ENCODE measurements at regions not wholly inside any gene's neighbourhood (a gene's known extent, or its start where the extent isn't known, plus 50 kb on each side); places are given as distances from the start of the nearest gene placed in this dataset.

DNA sequence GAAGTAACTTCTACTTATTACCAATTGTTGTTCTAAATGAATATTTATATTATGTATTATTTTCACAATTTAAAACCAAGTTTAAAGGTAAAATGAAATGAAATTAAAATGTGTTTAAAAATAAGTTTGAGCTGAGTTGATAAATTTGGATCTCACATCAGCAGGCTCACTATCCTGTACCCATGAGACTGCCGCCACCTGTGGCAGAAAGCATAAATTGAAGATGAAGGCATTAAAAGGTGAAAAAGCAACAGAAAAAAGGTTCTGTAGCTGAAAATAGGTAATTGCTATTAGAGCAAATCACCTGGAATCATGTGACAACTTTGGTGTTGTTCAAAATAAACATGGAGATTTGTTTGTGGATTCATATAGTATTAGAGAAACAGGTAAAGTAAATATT lies 133.0 kb upstream of the CADM2 start:
- POLR2A ChIA-PET = no interaction called here
- no peak overlapping the region for H3K4me3 Mint-ChIP-seq
- DNase-seq = no peak
- CTCF ChIA-PET = no interaction called here
- no peak overlapping the region for H3K27ac Mint-ChIP-seq
- H3K36me3 Mint-ChIP-seq (ENCODE audit: low read depth) = no peaks in the 10 kb centered on the region
- H3K27me3 Mint-ChIP-seq = no peaks in the 10 kb centered on the region
- H3K9me3 Mint-ChIP-seq = no peaks in the 10 kb centered on the region
- no peaks in the 10 kb centered on the region for H3K4me1 Mint-ChIP-seq

DNA sequence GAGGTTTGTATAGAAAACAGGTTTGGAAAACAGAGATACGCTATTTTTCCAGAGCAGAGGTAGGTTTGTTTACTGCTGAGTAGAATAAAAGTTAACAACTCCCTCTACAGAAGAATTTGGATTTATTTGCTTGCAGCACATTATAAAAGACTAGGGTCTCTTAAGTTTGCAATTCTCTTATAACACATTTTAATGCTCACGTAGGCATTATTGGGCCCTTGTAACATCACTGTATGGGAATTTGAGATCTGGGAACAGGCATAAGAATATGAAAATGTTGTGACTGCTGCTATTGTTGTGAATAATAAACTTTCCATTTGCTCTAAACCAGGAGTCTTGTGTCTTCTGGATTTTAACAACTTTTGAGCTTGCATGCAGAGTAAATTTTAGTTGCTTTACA lies 128.3 kb upstream of the CADM2 start:
- ChIA-PET CTCF (no interaction called here), POLR2A (no interaction called here)
- H3K36me3 Mint-ChIP-seq (ENCODE audit: low read depth) = no peaks in the 10 kb centered on the region
- DNase-seq = no peak
- H3K27ac Mint-ChIP-seq = no peak overlapping the region
- no peaks in the 10 kb centered on the region for H3K27me3 Mint-ChIP-seq
- no peaks in the 10 kb centered on the region for H3K9me3 Mint-ChIP-seq
- no peaks in the 10 kb centered on the region for H3K4me1 Mint-ChIP-seq
- no peak overlapping the region for H3K4me3 Mint-ChIP-seq

DNA sequence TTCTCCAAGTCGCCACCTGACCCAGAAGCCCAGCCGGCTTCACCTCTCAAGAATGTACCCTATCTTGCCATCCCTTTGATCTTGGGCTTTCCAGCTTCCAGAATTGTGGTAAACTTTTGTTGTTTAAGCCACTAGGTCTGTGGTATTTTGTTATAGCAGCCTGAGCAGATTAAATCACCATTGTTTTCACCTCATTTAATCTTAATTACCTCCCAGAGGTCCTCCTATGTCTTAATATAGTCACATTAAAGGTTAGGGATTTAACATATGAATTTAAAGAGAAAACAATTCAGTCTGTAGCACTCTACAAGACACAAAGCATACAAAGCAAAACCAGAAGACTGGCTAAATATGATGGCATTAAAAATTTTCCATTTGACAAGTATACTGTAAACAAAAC lies 123.4 kb upstream of the CADM2 start:
- no peaks in the 10 kb centered on the region for H3K9me3 Mint-ChIP-seq
- no peak overlapping the region for H3K27ac Mint-ChIP-seq
- no peaks in the 10 kb centered on the region for H3K4me1 Mint-ChIP-seq
- no peaks in the 10 kb centered on the region for H3K27me3 Mint-ChIP-seq
- H3K4me3 Mint-ChIP-seq = no peak overlapping the region
- no peak for DNase-seq
- H3K36me3 Mint-ChIP-seq (ENCODE audit: low read depth) = no peaks in the 10 kb centered on the region
- ChIA-PET POLR2A (no interaction called here), CTCF (no interaction called here)

DNA sequence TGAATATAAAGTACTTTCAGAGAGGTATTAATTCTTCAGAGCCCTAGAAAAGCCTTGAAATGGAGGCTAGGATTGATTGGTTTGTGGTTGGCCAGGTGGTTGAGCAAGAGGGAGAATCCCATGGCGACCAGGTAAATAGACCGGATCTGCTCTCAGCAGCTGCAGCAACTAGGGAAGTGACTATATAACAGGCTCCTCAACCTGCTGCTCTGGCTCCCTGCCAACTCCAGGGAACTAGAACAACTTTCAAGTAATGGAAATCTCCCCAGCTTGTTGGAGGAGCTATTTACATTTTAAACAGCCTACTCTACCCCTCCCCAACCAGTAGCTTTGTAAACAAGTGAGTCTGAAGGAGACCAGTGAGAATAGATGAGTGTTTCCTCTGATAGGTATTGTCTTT lies 121.8 kb upstream of the CADM2 start:
- H3K9me3 Mint-ChIP-seq = no peaks in the 10 kb centered on the region
- POLR2A ChIA-PET = no interaction called here
- no peak overlapping the region for H3K4me3 Mint-ChIP-seq
- H3K4me1 Mint-ChIP-seq = no peaks in the 10 kb centered on the region
- CTCF ChIA-PET = no interaction called here
- H3K36me3 Mint-ChIP-seq (ENCODE audit: low read depth) = no peaks in the 10 kb centered on the region
- no peak overlapping the region for H3K27ac Mint-ChIP-seq
- DNase-seq = no peak
- H3K27me3 Mint-ChIP-seq = no peaks in the 10 kb centered on the region

DNA sequence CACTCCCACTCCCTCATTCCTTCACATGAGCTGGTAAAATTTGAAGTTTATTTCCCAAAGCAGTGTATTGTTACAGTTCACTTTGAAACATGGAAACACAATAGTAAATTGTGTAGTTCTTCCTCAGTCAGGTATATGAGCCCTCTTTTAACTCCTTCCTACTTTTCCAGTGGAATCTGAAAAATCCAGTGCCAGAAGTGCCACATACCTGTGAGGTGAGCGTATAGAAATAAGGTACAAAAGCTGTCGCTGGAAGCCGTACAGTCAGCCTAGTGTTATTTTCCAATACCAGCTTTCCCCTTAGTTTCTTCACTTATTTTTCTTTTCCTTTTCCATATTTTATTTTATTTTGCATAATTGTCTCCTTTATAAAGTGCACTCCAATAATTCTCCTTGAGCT lies 81.7 kb upstream of the CADM2 start:
- Mint-ChIP-seq H3K36me3 (ENCODE audit: low read depth) (no peaks in the 10 kb centered on the region), H3K4me3 (no peak overlapping the region), H3K27ac (no peak overlapping the region), H3K9me3 (peaks cover 12% of the 10 kb centered on the region), H3K4me1 (no peaks in the 10 kb centered on the region), H3K27me3 (no peaks in the 10 kb centered on the region)
- POLR2A ChIA-PET = no interaction called here
- CTCF ChIA-PET = no interaction called here
- DNase-seq = no peak

DNA sequence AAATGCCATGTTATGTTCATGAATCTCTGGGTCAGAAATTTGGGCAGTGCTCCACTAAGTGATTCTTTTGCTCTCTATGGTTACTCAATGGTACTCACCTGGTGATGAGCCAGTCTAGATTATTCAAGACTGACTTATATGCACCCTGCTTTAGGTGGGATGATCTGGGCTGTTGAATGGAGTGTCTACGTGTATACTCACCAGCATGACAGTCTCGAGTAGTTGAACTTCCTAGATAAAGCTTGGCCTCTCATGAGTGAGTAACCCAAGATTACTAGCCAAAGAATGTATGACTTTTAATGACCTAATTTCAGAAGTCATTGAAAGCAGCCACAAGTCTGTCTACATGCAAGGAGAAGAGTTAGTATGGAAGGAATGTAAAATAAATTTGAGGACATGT lies 77.5 kb upstream of the CADM2 start:
- no peak for DNase-seq
- Mint-ChIP-seq H3K36me3 (ENCODE audit: low read depth) (no peaks in the 10 kb centered on the region), H3K27ac (no peak overlapping the region), H3K4me1 (no peaks in the 10 kb centered on the region), H3K9me3 (peaks cover 10% of the 10 kb centered on the region), H3K4me3 (no peak overlapping the region), H3K27me3 (no peaks in the 10 kb centered on the region)
- CTCF ChIA-PET = no interaction called here
- POLR2A ChIA-PET = no interaction called here

DNA sequence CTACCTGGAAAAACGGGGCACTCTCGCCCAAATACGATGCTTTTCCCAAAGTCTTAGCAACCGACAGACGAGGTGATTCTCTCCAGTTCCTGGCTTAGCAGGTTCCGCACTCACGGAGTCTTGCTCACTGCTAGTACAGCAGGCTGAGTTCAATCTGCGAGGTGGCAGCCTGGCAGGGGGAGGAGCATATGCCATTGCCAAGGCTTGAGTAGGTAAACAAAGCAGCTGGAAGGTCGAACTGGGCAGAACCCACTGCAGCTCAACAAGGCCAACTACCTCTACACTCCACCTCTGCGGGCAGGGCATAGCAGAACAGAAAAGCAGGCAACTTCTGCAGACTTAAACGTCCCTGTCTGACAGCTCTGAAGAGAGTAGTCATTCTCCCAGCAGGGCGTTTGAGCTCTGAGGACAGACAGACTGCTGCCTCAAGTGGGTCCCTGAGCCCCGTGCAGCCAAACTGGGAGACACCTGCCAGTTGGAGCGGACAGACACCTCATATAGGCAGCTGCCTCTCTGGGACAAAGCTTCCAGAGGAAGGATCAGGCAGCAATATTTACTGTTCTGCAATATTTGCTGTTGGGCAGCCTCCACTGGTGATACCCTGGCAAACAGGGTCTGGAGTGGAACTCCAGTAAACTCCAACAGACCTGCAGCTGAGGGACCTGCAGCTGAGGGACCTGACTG lies 73.4 kb upstream of the CADM2 start:
- Mint-ChIP-seq H3K27me3 (no peaks in the 10 kb centered on the region), H3K36me3 (ENCODE audit: low read depth) (no peaks in the 10 kb centered on the region), H3K4me1 (no peaks in the 10 kb centered on the region), H3K9me3 (peaks cover 12% of the 10 kb centered on the region), H3K27ac (no peak overlapping the region), H3K4me3 (no peak overlapping the region)
- DNase-seq = no peak
- ChIA-PET POLR2A (no interaction called here), CTCF (no interaction called here)

DNA sequence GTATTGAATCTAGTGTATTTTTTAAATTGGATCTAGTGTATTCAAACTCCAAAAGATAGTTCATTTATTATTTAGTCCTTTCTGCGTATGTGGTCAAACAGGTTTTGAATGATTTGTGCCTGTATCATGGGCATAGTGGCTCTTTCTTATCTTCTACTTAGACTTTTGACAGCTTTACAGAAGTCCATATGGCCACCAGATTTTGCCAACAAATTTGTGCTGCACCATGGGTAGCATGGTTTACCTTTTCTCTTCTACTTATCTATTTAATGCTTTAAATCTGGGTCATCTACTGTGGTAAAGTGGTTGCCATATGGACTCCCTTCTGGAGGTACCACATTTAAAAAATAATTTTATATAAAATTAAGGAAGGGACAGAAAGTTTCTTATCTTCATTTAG lies 66.9 kb upstream of the CADM2 start:
- Mint-ChIP-seq H3K4me1 (no peaks in the 10 kb centered on the region), H3K4me3 (no peak overlapping the region), H3K36me3 (ENCODE audit: low read depth) (no peaks in the 10 kb centered on the region), H3K27me3 (no peaks in the 10 kb centered on the region), H3K27ac (no peak overlapping the region), H3K9me3 (peaks cover 8% of the 10 kb centered on the region)
- POLR2A ChIA-PET = no interaction called here
- no peak for DNase-seq
- CTCF ChIA-PET = no interaction called here

DNA sequence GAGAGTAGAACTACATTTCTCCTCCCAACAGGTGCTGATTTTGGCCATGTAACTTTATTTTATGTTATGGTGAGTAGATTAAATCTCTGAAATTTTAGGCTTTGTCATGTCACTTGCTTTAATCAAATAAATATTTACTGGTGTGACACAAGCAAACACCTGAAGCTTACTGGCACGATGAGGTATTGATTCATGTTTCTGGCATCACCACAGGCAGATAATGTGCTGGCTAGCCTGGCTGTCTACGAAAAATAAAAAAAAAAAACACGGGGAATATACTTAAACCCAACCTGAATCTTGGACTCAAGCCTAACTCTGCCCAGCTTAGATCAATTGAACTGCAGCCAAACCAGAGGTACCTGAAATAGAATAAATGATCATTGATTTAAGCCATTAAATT lies 65.6 kb upstream of the CADM2 start:
- CTCF ChIA-PET = no interaction called here
- Mint-ChIP-seq H3K9me3 (peaks cover under 1% of the 10 kb centered on the region), H3K27ac (no peak overlapping the region), H3K36me3 (ENCODE audit: low read depth) (no peaks in the 10 kb centered on the region), H3K27me3 (no peaks in the 10 kb centered on the region), H3K4me3 (no peak overlapping the region), H3K4me1 (no peaks in the 10 kb centered on the region)
- no peak for DNase-seq
- POLR2A ChIA-PET = no interaction called here

DNA sequence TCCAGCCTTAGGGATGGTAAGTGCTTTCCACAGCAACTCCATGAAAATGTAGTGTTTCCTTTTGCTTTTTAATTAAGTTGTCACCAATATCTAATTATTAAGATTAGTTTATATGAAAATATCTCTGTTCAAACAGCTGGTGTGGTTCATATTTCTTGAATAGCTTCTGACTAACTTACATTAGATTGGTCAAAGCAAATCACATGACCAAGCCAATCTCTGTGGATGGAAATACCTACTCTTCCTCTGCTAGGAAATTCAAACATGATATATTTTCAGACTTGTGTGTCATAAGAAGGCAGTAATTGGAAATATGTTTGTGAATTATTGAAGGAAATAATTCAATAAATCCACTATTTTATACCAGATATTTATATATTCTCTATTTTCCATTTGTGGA lies 54.6 kb upstream of the CADM2 start:
- POLR2A ChIA-PET = no interaction called here
- CTCF ChIA-PET = no interaction called here
- no peak for DNase-seq
- Mint-ChIP-seq H3K27me3 (no peaks in the 10 kb centered on the region), H3K27ac (no peak overlapping the region), H3K36me3 (ENCODE audit: low read depth) (no peaks in the 10 kb centered on the region), H3K4me3 (no peak overlapping the region), H3K9me3 (peaks cover 4% of the 10 kb centered on the region), H3K4me1 (no peaks in the 10 kb centered on the region)

DNA sequence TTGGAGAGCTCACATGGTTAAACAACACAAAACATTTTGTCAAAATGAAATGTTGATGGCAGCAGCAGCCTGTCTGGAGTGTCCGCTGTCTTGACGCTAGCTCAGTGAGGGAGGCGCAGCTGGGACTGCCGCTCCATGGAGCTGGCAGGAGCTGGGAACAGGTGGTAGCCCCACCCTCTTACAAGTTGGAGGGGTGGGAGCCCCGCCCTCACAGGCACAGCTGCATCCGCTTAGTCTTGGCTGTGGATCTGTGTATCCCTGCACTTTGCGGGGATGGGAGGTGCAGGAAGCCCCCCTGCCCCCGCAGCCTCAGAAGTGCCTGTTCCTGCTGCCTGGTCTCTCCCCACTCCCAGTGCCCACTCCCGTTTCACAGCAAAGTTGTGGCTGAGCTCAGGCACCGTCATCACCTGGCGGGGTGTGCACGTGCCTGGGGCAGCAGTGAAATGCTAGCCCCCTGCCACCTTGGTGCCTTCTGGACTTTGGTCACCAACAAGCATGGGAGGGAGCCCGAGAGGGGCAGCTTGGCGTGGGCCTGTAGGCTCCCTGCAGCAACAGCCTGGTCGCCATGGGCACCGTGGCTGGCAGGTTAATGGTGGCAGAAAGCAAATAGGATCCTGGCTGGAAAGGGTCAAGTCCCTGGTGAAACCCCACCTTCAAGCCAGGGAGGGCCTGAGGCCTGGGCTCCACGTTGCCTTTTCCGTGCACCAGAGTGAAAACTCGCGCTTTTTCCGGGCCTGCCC lies 53.8 kb upstream of the CADM2 start:
- H3K27ac Mint-ChIP-seq = no peak overlapping the region
- POLR2A ChIA-PET = no interaction called here

DNA sequence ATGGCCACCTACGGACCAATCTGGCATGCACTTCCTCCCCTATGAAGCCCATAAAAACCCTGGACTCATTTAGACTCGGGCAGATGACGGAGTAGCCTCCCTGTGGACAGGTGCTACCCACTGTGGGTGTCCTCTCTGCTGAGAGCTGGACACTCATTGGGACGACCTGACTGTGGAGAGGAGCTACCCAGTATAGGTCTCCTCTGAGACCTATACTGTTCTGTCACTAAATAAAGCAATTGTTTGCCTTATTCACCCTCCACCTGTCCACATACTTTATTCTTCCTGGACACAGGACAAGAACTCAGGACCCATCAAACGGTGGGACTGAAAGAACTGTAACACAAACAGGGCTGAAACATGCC lies 53.3 kb upstream of the CADM2 start:
- no peaks in the 10 kb centered on the region for H3K36me3 Mint-ChIP-seq (ENCODE audit: low read depth)
- no peak for DNase-seq
- peaks cover 4% of the 10 kb centered on the region for H3K9me3 Mint-ChIP-seq
- H3K27ac Mint-ChIP-seq = no peak overlapping the region
- no peak overlapping the region for H3K4me3 Mint-ChIP-seq
- H3K4me1 Mint-ChIP-seq = no peaks in the 10 kb centered on the region
- CTCF ChIA-PET = no interaction called here
- POLR2A ChIA-PET = no interaction called here
- no peaks in the 10 kb centered on the region for H3K27me3 Mint-ChIP-seq

More for the DNA sequence above, 53.8 kb upstream of the CADM2 start:
- Mint-ChIP-seq H3K27me3 (no peaks in the 10 kb centered on the region), H3K9me3 (peaks cover 4% of the 10 kb centered on the region), H3K4me3 (no peak overlapping the region), H3K36me3 (ENCODE audit: low read depth) (no peaks in the 10 kb centered on the region), H3K4me1 (no peaks in the 10 kb centered on the region)
- CTCF ChIA-PET = no interaction called here
- DNase-seq = no peak

DNA sequence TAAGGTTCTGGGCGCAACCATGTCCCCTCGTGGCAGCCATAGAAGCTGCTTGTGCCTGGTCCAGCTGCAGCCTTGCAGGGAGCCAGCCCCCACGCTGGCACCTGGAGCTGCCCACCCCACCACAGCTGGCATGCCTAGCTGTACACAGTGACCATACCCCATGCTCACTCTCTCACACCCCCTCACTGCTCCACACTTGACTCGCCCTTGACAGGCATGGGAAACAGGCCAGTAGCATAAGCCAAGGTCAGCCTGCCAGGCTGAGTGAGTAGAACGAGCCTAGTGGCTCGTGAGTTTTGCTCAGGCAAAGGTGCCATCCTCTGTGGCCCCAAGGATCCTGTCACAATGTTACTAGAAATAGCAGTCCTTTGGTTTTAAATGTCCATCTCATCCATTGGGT lies 52.7 kb upstream of the CADM2 start:
- Mint-ChIP-seq H3K27me3 (no peaks in the 10 kb centered on the region), H3K4me3 (no peak overlapping the region), H3K27ac (no peak overlapping the region), H3K36me3 (ENCODE audit: low read depth) (no peaks in the 10 kb centered on the region), H3K4me1 (no peaks in the 10 kb centered on the region), H3K9me3 (peaks cover 4% of the 10 kb centered on the region)
- DNase-seq = no peak
- ChIA-PET CTCF (no interaction called here), POLR2A (no interaction called here)

Data from activated CD4-positive, alpha-beta memory T cell treated with anti-CD3 and anti-CD28 coated beads, Interleukin-2, amount 10 ng/mL, durations not matched to agents 7 days and 5 days (primary cell).